ENCODE measurements at regions not wholly inside any gene's neighbourhood (a gene's known extent, or its start where the extent isn't known, plus 50 kb on each side); places are given as distances from the start of the nearest gene placed in this dataset.

DNA sequence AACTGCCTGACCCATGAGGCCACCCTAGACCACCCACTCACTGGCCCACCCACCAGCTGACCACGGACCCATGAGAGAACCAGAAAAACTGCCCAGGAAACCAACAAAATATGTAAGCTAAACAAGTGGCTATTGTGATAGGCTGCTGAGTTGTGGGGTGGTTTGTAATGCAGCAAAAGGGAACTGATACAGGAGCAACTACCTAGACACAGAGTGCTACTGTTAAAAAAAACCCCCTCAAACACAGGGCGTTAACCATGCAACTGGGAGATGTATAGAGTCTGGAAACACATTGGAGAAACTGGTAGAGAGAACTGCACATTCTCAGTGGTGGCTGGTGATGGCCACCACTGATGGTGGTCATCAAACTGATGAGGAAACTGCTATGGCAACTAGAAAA is 206.3 kb upstream of the GYPC start:
- intact Hi-C loops (cut with micrococcal nuclease), result no loop called here

DNA sequence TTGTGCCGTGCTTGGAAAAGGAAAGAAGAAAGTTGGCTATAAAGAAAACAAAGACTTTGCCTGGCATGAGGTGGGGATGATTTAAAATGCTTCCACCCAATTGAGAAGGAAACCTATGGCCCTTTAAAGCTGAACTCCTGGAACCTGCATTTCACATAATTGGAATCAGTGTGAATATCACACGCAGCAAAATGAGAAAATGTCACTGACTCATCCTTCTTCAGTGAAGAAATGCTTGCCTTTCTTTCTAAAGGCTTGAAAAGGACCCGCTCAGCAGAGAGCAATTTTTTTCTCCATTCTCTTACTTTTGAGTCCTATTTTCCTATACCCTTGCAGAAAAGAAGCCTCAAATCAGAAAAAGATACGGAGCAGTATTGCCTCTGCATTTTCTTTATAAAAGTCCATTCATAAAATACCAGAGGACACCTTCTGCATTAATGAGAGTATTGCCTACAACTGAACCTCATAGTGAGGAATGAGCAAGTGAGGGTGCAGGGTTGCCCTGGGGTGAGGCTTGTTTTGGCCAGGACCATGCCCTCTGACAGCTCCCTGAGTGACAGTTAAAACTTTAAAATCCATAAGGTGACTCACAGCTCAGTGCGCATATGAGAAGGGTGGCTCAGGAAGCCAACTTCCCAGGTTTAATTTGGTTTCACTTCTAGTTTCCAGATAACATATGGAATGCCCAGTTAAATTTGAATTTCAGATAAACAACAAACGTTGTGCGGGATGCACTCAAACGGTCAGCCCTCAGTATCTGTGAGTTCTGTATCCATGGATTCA is 191.9 kb upstream of the GYPC start:
- intact Hi-C loops (cut with micrococcal nuclease), result no loop called here

DNA sequence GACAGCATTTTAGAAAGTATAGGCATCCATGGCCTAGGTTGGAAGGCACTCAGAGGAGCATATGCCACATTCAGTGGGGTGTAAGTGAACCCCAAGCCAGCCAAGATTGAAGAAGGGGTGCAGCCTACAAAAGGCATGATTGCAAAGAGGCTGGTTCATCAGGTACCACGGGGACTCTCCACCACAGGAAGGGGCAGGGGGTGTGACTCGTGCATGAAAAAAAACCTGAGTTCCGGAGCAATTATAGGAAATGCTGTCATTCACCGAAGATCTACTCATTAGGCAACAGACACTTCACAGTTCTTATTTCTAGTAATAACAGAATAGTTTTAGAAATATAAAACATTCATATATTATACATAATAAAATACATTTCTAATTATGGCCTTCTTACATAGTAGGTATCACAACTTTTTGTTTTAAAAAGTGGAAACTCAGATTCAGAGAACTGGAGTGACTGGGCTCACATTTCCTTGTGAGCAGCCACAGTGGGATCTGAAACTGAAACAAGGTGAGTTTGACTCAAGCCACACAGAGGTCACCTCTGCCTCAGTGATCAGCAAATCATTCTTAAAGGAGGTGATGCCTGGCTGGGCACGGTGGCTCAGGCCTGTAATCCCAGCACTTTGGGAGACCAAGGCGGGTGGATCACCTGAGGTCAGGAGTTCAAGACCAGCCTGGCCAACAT is 188.4 kb upstream of the GYPC start:
- intact Hi-C loops (cut with micrococcal nuclease), result no loop called here

DNA sequence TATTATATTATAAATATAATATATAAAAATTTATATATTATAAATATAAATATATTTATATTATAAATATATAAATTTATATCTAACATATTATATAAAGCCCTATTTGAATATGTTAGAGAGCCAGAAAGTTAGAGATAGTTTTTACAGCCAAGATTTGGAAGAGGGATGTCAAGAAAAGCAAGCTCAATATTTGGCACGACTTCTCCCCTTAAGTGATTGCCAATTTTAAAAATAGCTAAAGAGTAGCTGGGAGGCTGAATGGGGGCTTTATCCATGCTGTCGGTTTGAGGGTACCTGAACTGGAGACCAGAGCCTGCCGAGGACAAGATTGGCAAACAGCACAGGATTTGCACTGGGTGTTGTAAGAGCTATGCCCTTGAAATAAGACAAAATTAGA is 180.9 kb upstream of the GYPC start:
- intact Hi-C loops (cut with micrococcal nuclease), result no loop called here

DNA sequence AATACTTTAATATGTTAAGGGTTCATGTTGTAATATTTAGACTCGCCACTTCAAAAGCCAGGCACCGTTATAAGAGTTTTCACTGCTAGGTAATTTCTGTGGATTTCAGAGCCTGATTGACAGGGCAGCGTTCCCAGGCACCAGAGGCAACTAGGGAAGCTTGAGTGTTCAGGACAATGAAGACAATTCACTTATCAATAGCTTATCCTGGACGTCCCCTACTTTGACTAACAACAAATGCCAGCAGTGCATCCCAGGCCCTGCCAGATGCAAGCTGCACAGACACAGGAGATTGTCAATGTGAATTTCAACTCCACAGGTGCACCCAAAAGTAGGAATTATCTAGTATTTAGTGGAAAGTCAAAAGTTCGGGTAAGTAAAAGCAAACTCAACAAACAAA is 179.3 kb upstream of the GYPC start:
- intact Hi-C loops (cut with micrococcal nuclease), result no loop called here

DNA sequence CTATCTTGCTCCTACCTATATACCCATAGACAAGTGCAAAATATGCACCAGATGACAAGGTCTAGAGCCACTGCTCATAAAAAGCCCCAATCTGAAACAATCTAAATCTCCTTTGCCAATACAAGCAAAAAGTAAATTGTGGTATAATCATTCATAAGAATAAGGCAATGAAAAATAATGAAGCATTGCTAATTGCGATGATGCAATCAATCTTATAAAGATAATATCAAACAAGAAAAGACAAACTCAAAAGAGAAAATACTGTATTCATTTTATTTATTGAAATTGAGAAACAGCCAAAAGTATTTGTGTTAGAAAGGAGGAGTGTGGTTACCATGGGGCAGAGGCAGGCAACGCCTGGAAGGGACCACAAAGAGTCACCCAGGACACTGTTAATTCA is 175.9 kb upstream of the GYPC start:
- intact Hi-C loops (cut with micrococcal nuclease), result no loop called here

DNA sequence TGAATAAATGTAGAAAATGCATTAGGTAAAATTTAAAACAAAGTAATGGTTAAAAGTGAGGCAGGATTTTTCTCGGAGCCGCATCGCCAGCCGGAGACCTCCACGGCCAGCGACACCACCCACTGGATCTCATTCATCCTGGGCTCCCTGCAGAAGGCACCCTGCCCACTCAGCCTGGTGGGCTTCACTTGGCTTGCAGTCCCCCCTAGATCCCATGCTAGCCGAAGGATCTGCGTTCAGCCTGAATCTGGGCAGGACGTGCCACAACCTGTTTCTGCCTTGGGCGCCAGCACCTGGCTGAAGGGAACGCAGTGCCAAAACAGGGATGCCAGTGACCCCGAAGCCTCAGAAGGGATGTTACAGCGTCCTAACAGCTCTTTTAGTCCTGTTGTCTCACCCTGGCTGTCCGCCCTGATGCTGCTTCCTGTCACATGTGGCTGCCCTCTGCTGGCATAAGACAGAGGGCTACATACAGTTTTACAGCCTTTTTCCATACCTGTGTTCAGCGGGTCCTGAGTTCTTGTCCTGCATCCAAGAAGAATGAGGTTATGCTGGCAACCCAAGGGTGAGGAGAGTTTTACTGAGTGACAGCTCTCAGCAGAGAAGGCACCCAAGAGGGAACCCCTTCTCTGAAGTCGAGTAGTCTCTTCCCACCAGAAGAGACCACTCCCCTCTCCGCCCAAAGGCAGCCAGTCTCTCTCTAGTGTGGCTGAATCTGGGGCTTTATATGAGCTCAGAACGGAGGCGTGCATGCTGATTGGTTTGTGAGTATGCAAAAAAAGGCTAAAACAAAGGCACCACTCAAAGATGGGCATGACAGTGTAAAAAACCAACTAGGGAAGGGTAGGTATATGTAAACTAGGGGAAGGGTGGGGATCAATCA is 173.1 kb upstream of the GYPC start:
- intact Hi-C loops (cut with micrococcal nuclease), result no loop called here

DNA sequence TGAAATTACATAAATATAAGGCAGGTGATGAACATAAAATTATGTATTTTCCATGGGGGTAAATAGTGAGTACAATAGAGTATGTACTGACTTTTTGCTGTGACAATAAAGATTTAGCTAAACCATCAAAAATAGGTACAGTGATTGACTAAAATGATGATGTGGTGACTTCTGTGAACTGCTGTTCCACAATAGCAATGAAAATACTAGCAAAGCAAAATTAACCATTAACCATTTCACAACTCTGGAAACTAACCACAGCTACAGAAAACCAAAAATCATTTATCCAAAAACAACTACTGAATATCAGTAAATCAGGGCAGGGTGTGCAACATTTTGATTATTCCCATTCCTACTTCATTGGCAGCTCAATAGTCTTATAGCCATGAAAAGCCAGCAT is 161.4 kb upstream of the GYPC start:
- intact Hi-C loops (cut with micrococcal nuclease), result no loop called here

DNA sequence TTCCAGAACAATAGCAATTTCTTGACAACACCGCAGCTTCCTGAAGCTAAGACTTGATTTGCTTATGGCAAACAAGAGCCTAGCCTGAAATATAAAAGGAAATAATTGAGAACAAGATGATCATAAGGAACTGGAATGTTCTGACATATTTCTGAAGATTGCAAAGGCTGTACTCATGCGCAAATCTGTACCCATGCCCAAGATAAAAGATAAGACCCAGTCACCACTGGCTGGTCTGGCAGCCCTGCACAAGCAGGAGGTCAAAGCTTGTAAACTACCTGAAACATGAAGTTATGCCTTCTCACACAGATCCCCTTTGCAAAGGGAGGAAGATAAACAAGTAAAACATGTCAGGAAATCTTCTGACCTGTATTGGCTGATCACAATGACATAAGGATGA is 160.8 kb upstream of the GYPC start:
- intact Hi-C loops (cut with micrococcal nuclease), result no loop called here

DNA sequence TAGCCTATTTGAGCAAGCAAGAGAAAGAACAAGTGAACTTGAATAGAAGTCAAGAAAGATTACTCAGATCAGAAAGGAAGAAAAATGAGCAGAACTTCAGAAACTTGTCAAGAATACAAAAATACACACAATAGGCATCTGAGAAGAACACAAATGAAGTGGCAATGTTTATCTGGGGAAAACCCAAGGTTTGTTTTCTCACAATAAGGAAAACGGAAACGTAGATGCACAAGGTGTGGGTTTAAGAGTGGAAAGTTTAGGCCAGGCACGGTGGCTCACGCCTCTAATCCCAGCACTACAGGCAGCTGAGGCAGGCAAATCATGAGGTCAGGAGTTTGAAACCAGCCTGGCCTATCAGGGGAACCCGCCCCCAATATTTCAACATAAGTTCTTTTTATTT is 159.5 kb upstream of the GYPC start:
- intact Hi-C loops (cut with micrococcal nuclease), result no loop called here

DNA sequence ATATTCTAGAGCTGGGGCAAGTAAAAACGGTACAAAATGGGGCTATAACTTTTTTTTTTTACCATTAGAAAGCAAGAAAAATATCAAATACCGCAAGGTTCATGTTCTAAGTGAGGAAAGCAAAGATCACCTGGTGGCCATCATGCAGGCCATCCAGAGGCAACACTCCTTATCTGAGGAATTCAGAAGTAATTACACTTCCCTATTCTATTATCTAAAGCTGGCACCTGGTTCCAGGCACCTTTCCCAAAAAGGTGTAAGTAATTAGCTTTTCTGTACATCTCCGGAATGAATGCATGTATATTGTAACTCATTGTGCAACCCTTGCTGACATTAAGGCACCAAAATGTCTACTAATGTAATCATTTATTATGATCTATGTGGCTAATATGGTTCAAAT is 152.5 kb upstream of the GYPC start:
- intact Hi-C loops (cut with micrococcal nuclease), result no loop called here

DNA sequence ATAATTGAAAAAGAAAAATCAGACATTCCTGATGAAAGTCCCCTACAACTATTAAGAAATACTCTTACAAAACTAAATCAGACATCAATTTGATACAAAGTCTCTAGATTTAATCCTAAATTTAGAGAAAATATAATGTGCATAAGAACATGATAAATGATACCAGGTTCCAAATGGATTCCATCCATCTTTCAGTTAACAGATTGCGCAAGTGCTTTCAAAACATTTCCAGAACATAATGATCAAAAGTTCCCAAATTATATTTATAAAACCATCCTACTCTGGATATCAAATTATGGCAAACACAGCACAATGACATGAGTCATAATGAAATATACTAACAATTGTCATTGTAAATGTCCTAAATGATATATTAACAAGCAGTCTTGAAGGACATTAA is 151.0 kb upstream of the GYPC start:
- intact Hi-C loops (cut with micrococcal nuclease), result no loop called here

DNA sequence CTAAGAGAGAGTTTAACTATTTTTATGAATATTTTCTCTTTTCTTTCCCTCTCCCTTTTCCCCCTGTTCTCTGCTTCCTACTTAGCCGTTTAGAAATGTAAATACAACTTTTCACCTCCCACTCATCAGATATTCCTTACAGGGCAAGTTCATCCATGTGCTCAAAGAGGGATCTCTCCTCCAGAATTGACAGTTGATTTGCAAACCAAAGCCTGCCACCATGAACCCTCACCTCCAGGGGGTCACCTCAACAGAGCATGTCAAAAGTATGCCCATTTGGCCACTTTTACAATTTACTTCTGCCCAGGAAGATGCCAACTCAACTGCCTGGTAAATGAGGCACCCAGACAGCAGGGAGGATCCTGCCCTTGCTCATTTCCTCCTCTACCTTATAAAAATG is 149.2 kb upstream of the GYPC start:
- intact Hi-C loops (cut with micrococcal nuclease), result no loop called here

DNA sequence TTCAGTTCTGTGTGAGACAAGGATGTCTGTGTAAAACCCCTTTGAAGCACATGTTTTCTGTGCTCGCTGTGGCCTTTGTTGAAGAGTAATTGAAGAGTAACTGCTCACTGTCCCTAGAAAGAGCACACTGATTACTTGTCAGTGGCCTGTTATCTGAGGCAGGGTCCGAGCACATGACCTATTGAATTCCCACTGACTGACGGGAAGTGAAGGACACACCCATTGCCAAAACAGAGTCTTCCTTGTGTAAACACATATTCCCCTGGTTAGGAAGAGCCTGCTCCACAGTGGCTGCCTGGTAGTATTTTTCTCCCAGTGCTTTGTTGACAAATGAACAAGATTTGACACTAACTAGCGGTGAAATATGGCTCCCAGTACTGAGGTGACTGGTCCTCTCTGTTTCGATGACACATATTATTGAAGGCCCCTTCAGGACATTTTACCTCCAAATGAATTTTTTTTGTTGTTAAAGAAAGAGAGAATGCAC is 148.5 kb upstream of the GYPC start:
- intact Hi-C loops (cut with micrococcal nuclease), result no loop called here

DNA sequence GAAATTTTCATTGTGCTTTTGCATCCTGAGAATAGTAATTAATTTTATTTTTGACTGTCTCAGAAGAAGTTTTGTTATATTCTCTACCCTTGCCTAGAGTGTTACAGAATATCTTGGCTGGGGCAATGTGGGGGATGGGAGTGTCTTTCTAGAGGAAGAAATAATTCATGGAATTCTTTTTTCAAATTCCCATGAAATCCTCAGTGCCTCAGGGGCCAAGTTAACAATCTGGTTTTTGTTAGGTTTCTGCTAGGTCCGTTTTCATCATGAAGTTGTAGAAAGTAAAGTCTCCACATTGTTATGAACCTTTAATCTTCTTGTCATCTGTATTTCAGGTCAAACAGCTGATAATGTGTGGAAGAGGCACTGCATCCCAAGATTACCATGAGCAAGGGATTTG is 145.6 kb upstream of the GYPC start:
- intact Hi-C loops (cut with micrococcal nuclease), result no loop called here

DNA sequence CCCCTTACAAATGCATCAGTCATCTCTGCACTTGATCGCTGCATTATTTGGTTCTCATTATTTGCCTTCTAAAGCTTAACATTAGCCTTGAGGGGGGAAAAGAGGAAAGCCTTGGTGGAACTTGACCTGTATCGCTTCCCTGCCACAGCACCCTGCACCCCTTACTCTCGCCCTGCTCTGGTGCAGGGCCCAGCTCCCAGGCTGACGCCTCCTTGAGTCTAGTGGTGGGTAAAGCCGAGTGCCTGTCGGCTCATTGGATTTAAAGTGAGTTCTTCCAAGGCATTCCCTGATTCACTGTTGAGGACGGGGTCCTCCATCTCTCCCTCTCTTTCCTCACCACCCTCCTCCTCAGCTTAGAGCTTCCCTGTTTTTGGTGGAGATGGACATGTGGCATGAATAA is 145.0 kb upstream of the GYPC start:
- intact Hi-C loops (cut with micrococcal nuclease), result no loop called here

DNA sequence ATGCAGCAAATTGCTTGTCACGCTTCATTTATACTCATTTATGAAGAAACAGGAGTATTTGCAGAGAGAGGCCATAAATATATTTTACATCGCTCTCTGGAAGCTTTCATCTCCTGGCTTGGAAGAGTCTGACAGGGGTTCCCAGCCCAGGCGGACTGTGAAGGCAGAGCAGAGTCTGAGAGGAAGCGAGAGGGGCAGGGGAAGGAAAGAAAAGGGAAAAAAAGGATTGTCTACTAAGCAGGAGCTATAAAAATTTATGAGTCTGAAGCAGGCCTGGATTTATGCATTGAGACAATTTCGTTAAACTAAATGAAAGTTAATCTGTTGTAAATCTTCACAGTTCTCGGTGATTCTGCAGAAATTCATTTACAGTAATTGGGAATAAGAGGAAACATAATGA is 143.9 kb upstream of the GYPC start:
- intact Hi-C loops (cut with micrococcal nuclease), result no loop called here

DNA sequence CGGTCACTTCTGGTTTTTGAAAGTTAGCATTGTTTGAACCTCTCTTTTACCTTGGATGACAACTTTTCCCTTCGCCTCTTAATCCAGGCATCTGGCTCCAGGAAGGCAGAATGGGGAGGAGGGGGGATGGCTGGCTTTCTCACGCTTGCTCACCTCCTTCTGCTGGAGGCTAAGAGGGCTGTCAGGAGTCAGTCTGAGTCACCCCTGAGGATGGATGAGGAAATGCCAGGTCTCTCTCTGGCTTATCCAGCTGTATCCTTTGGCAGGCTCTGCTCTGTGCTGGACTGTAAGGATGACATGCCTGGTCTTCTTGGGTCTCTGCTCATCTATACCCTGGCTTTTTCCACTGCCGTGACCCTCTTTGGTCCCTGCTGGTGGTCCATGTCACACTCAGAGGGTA is 142.9 kb upstream of the GYPC start:
- intact Hi-C loops (cut with micrococcal nuclease), result no loop called here

DNA sequence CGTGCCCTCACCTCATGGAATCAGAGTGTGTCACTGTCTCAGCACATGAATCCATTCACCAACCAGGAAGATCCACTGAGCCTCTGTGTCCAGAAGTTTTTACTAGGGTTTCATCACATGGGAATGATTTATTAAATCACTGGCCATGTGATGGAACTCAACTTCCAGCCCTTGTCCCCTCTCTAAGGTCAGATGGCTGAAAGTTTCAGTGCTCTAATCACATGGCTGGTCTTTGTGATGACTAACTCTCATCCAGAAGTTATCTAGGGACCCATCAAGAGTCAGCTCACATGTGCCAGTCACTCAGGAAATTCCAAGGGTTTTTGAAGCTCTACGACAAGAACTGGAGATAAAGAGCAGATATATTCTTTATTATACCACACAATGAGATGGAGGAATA is 140.5 kb upstream of the GYPC start:
- intact Hi-C loops (cut with micrococcal nuclease), result no loop called here

DNA sequence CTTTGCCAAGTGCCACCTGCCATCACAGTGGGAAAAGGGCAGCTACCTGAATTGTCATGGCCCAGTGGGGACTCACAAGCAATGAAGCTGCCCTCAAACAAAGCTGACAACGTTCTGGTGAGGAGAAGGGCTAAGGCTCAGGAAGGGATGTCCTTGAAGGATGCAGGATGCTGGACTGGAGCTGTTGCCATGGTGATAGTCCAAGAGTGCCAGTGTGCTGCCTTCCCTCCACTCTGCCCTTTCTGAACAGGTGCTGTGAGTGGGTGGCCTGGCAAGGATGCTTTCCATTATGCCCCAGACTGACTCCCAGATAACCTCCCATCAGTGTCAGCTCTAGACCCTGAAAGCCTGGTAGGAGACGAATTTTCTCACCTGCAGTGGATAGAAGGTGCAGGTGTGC is 137.8 kb upstream of the GYPC start:
- intact Hi-C loops (cut with micrococcal nuclease), result no loop called here

DNA sequence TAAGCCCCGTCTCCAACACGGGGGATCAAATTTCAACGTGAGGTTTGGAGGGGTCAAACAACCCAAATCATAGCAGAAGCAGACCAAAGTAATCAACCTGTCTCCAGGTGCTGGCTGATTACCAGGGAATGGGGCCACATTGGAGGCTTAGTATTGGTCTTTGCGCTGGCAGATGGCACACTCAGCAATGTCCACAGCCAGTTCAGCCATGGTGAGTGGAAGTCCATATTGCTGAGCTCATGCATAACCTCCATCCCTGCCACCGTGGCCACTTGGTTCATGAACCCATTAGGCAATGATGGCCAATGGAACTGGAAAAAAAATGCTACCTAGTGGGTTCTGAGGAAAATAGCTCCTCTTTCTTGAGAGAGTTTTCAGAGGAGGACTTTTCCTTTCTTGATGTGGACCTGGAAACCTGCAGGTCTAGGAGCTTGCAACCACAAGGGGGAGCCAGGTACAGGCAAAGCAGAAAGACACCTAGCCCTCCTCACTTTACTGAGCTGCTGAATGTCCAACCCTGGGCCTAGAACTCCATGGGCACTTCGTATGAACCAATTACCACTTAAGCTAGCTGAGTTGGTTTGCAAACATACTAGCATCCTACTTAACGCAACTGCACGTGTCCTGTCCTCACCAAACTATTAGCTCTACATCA is 128.0 kb upstream of the GYPC start:
- intact Hi-C loops (cut with micrococcal nuclease), result loop anchor here (1.0 kb wide), 6 partner anchors 106 to 444 kb away; no protein-coding TSS in a partner anchor

DNA sequence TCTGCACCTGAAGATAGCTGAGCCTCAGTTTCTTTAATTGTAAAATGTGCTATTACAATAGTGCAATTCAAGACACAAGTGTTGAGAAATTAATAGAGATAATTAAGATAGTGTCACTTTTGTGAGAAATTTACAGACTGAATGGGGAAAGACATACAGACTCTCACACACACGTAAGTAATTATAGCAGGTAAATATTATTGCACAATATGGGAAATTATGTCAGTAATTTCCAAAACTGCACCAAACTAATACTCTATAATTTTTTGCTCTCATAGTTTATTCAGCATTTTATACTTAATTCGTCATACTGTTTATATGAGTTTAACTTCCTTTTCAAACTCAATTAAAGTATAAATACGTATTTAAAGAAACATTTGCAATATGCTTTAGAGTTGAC is 124.9 kb upstream of the GYPC start:
- intact Hi-C loops (cut with micrococcal nuclease), result no loop called here

Data from T-helper 1 cell treated with Interleukin-12 subunit alpha and Interleukin-12 subunit beta and Interleukin-4 antibody, amounts not matched to agents 30 ng/mL and 1 ng/mL, for 36 hours (primary cell).